Retinal pigment epithelial cell (primary cell): ENCODE measurements at regions not wholly inside any gene's neighbourhood (a gene's known extent, or its start where the extent isn't known, plus 50 kb on each side); places are given as distances from the start of the nearest gene placed in this dataset.

Source experiments
- DNase-seq: peaks from one replicate; pipeline ENCODE4 v3.0.0-alpha.2; 2010; ENCODE audit warnings: low read depth
- H3K4me3 ChIP-seq: 2 replicates; pipeline ENCODE4 v1.5.1; 2011; ENCODE audit warnings: mild to moderate bottlenecking, low read length, control low read depth, moderate library complexity
- CTCF ChIP-seq: conservative IDR thresholded peaks from 2 replicates; pipeline ENCODE4 v1.5.1; 2011; ENCODE audit warnings: low read depth, low read length, control low read depth, inconsistent platforms

- no peak for DNase-seq
- no peak overlapping the region for H3K4me3 ChIP-seq
- no peak for TF ChIP-seq CTCF
These were observed 473.5 kb downstream of the RIT2 start for GRCh38 chr18:42641996-42642395.

DNA sequence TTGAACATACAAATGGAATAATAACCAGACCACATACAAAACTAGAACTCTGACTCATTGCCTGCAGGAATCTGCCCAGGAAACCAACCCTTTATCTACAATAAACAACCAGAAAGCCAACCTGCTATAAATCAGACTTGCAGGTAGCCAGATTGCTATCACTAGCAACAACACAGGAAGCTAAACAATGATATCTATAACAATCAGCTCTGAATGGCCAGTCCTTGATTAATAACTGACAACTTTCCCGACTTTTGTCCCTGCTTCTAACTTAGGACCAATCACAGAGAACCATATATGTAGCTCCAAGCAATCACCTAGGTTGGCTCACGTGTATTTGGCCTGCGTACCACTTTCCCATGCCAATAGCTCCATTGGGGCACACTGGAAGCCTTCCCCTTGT, 470.8 kb downstream of the RIT2 start:
- no peak overlapping the region for H3K4me3 ChIP-seq
- DNase-seq, result no peak
- TF ChIP-seq CTCF, result no peak

DNA sequence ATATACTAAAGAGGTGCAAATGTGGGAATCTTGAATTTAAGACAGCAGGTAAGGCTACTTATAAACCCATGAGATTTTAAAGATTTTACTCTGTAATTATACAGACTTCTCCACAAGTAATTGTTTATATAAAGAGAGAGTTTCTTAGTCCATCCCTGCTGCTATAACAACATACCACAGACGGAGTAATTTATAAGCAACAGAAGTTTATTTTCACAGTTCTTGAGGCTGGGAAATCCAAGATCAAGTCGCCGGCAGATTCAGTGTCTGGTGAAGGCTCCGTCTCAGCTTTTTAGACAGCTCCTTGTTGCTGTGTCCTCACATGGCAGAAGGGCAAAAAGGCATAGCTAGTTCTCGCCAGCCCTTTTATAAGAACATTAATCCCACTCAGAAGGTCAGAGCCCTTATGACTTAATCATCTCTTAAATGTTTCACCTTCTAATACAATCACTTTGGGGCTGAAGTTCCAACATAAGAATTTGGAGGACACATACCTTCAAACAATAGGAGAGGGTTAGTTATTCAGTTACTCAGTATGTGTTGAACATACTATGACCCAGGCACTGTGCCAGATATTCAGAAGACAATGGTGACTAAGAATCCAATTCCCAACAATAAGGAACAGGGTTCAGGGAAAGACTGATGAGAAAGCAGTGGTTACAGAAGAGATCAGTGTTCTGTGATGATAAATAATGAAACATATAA, 466.0 kb downstream of the RIT2 start:
- H3K4me3 ChIP-seq, result no peak overlapping the region
- DNase-seq, result no peak
- no peak for TF ChIP-seq CTCF

- no peak overlapping the region for H3K4me3 ChIP-seq
- DNase-seq, result no peak
- no peak for TF ChIP-seq CTCF
These were observed 460.9 kb downstream of the RIT2 start for GRCh38 chr18:42654556-42654955.

DNA sequence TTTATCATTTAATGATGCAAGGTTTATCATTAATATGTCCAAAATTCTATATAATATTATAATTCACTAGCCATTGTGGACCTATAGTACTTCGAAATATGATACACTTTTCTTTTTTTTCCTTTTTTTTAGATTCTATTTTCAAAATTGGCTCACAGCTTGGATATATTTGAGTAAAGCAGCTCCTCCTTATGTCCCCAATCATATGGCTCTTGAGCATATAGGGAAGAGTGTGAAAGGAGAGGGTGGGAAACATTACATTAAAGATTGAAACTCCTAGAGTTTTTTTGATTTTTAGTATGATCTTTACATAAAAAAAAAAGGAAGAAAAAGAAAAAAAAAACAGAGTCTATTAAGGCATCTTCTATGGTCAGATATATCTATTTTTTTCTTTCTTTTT, 457.9 kb downstream of the RIT2 start:
- TF ChIP-seq CTCF, result no peak
- no peak for DNase-seq
- no peak overlapping the region for H3K4me3 ChIP-seq

- no peak for DNase-seq
- no peak overlapping the region for H3K4me3 ChIP-seq
- no peak for TF ChIP-seq CTCF
These were observed 457.3 kb downstream of the RIT2 start for GRCh38 chr18:42658171-42658570.

DNA sequence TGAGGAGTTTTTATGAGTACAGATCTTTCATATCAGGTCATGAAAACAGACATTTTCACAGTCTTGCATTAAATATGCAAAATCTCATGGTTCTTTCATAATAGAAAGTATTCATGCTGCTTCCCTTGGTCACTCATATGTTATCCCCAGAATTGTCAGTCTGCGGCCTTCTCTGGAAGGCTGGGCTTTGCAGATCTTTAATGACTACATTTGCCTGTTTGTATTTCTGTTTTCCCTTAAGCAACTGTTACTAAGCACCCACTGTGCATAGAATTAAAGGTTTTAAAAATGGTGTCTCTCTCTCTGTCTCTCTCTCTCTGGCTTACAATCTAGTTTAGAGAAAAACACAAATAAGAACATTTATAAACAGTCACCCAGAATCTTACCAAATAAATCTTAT, 456.3 kb downstream of the RIT2 start:
- H3K4me3 ChIP-seq, result no peak overlapping the region
- TF ChIP-seq CTCF, result no peak
- no peak for DNase-seq
